ENCODE measurements at regions not wholly inside any gene's neighbourhood (a gene's known extent, or its start where the extent isn't known, plus 50 kb on each side); places are given as distances from the start of the nearest gene placed in this dataset.

DNA sequence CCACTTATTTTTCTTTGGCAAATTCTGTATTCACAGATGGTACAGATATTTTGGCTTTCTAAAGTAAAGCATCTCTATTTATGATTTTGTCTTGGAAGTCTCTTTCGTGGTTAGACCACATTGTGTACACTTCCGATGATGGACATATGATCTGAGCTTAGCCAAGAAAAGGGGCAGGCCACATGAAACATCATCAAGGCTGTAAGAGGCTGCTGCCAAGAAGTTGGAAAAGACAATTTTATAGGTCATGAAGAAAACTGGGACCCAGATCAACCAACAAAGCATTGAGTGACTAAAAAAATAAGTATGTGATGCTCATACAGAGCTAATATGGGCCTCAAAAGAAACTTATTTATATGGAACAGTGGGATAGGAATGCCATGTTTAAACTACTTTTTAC, 266.4 kb downstream of the HAO1 start (continued):
- TF ChIP-seq, protein P1, sequence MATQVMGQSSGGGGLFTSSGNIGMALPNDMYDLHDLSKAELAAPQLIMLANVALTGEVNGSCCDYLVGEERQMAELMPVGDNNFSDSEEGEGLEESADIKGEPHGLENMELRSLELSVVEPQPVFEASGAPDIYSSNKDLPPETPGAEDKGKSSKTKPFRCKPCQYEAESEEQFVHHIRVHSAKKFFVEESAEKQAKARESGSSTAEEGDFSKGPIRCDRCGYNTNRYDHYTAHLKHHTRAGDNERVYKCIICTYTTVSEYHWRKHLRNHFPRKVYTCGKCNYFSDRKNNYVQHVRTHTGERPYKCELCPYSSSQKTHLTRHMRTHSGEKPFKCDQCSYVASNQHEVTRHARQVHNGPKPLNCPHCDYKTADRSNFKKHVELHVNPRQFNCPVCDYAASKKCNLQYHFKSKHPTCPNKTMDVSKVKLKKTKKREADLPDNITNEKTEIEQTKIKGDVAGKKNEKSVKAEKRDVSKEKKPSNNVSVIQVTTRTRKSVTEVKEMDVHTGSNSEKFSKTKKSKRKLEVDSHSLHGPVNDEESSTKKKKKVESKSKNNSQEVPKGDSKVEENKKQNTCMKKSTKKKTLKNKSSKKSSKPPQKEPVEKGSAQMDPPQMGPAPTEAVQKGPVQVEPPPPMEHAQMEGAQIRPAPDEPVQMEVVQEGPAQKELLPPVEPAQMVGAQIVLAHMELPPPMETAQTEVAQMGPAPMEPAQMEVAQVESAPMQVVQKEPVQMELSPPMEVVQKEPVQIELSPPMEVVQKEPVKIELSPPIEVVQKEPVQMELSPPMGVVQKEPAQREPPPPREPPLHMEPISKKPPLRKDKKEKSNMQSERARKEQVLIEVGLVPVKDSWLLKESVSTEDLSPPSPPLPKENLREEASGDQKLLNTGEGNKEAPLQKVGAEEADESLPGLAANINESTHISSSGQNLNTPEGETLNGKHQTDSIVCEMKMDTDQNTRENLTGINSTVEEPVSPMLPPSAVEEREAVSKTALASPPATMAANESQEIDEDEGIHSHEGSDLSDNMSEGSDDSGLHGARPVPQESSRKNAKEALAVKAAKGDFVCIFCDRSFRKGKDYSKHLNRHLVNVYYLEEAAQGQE (IDR thresholded peaks at IDR 0.05; ENCODE audit: unreplicated experiment) = no peak
- TF ChIP-seq, protein P2, sequence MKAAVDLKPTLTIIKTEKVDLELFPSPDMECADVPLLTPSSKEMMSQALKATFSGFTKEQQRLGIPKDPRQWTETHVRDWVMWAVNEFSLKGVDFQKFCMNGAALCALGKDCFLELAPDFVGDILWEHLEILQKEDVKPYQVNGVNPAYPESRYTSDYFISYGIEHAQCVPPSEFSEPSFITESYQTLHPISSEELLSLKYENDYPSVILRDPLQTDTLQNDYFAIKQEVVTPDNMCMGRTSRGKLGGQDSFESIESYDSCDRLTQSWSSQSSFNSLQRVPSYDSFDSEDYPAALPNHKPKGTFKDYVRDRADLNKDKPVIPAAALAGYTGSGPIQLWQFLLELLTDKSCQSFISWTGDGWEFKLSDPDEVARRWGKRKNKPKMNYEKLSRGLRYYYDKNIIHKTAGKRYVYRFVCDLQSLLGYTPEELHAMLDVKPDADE (IDR thresholded peaks at IDR 0.05) = no peak
- TF ChIP-seq STAT1 (IDR thresholded peaks at IDR 0.05; ENCODE audit: unreplicated experiment) = no peak
- TF ChIP-seq ZNF331 (CRISPR knock-in tag; IDR thresholded peaks at IDR 0.05; ENCODE audit: low read depth) = no peak
- no peak for TF ChIP-seq POLR2AphosphoS5 (IDR thresholded peaks at IDR 0.05; ENCODE audit: low read depth)
- TF ChIP-seq CREB1 (CRISPR knock-in tag; IDR thresholded peaks at IDR 0.05; ENCODE audit: low read depth) = no peak
- TF ChIP-seq EZH2 (IDR thresholded peaks at IDR 0.05; ENCODE audit: low read depth, unreplicated experiment) = no peak
- no peak for TF ChIP-seq ZNF114 (CRISPR knock-in tag; IDR thresholded peaks at IDR 0.05)

DNA sequence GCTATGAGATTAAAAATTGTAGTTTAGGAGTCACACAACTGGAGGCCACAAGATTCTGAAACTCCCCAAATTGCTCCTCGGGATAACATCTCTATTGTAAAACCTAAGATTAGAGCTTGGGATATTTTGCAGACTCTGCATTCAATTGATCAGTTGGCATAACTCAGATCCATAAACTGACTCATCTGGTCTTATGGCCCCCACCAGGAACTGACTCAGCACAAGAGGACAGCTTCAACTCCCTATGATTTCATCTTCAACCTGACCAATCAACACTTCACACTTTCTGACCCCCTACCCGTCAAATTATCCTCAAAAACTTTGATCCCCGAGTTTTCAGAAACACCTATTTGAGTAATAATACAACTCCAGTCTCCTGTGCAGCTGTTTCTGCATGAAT, 257.3 kb downstream of the HAO1 start:
- Mint-ChIP-seq H3K36me3 (ENCODE audit: low read depth) (no peaks in the 10 kb centered on the region), H3K9me3 (no peaks in the 10 kb centered on the region), H3K4me1 (no peaks in the 10 kb centered on the region), H3K4me3 (no peak overlapping the region), H3K27me3 (ENCODE audit: insufficient read depth, low read depth, poor library complexity) (no peaks in the 10 kb centered on the region), H3K27ac (no peak overlapping the region)
- Histone ChIP-seq H3K4me3 (no peak overlapping the region), H3K79me2 (replicated peaks; ENCODE audit: insufficient read depth) (no peaks in the 10 kb centered on the region), H3K36me3 (ENCODE audit: insufficient read depth) (no peaks in the 10 kb centered on the region), H4K20me1 (replicated peaks; ENCODE audit: insufficient read depth) (no peaks in the 10 kb centered on the region), H3K27ac (ENCODE audit: low read depth) (no peak overlapping the region), H3K9me2 (ENCODE audit: insufficient read depth) (no peaks in the 10 kb centered on the region), H2AFZ (no peak overlapping the region), H3K4me2 (no peak overlapping the region), H3K27me3 (ENCODE audit: insufficient read depth) (no peaks in the 10 kb centered on the region), H3F3A (replicated peaks; ENCODE audit: low read depth) (no peaks in the 10 kb centered on the region), H3K4me1 (ENCODE audit: insufficient read depth) (no peaks in the 10 kb centered on the region)
- DNase-seq (ENCODE audit: low spot score) (no peak), ATAC-seq (no peak)
- TF ChIP-seq EZH2 (IDR thresholded peaks at IDR 0.05; ENCODE audit: low read depth, unreplicated experiment) (no peak), POLR2AphosphoS5 (IDR thresholded peaks at IDR 0.05; ENCODE audit: low read depth) (no peak), NANOG (IDR thresholded peaks at IDR 0.05; ENCODE audit: borderline replicate concordance) (no peak), JUNB (IDR thresholded peaks at IDR 0.05; ENCODE audit: unreplicated experiment) (no peak), ZNF331 (CRISPR knock-in tag; IDR thresholded peaks at IDR 0.05; ENCODE audit: low read depth) (no peak)
- TF ChIP-seq, protein P2 (IDR thresholded peaks at IDR 0.05) = no peak
- TF ChIP-seq, protein P1 (IDR thresholded peaks at IDR 0.05; ENCODE audit: unreplicated experiment) = no peak

Data from GM23338 (cell line).